GM21447 (cell line): ENCODE measurements at regions not wholly inside any gene's neighbourhood (a gene's known extent, or its start where the extent isn't known, plus 50 kb on each side); places are given as distances from the start of the nearest gene placed in this dataset.
"Not testable (repeated sequence)": the region's sequence is repeated elsewhere in the genome, so short reads cannot be mapped to it uniquely, and the experiment has no call there.

Experiments
- ATAC-seq: cut with Tn5 transposase; IDR thresholded peaks from one replicate; pipeline ENCODE4 v1.9.1; 2021; ENCODE audit not compliant: unreplicated experiment

GRCh38 chr9:33623658-33624586 lies 99.9 kb downstream of the ANKRD18B start:
- ATAC-seq: no peak

DNA sequence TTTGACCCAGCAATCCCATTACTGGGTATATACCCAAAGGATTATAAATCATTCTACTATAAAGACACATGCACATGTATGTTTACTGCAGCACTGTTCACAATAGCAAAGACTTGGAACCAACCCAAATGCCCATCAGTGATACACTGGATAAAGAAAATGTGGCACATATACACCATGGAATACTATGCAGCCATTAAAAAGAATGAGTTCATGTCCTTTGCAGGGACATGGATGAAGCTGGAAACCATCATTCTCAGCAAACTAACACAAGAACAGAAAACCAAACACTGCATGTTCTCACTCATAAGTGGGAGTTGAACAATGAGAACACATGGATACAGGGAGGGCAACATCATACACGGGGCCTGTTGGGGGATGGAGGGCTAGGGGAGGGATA lies 104.3 kb downstream of the ANKRD18B start:
- ATAC-seq: not testable (repeated sequence)

GRCh38 chr9:33628865-33629410 lies 104.9 kb downstream of the ANKRD18B start:
- no peak for ATAC-seq

- no peak for ATAC-seq
Measured at GRCh38 chr9:33633636-33634035, 109.6 kb downstream of the ANKRD18B start.

- no peak for ATAC-seq
Measured at GRCh38 chr9:33637881-33638280, 113.8 kb downstream of the ANKRD18B start.

DNA sequence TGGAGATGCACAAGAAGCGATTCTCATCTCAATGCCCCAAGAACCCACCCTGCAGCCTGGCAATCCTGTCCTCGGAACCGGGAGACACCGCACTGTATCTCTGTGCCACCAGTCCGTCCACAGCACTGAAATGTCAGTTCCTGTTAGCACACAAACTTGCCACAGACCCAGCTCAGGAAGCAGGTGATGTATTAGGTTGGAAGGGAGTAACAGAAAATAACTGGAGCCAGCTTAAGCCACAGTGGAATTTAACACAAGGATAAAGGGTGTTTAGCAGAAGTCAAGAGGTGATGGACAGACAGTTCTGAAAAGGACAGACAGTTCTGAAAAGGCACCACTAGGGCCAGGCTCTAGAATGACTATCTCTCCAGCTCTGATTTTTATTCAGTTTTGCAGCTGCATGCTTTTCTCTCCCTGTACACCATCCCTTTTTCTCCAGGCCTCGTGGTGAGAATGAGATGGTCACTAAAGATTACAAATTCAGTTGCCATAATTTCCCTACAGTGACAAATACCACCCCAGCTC lies 114.4 kb downstream of the ANKRD18B start:
- ATAC-seq: no peak

- ATAC-seq: no peak
Measured at GRCh38 chr9:33645706-33646105, 121.7 kb downstream of the ANKRD18B start.

DNA sequence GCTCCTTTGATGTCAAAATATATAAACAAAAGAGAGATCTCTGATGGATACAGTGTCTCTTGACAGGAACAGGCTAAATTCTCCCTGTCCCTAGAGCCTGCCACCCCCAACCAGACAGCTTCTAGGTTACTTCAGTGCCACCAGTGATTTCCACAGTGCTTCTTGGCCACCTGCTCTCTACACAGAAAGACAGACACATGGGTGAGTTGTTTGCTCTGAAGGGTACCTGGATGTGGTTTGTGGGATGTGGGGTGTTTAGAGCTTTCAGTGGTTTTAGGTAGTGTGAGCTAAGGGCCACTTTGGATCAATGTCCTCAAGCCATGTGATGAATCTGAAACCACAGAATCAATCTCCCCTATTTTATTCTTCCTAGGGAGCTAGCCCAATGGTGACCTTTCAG lies 125.4 kb downstream of the ANKRD18B start:
- ATAC-seq: no peak

GRCh38 chr9:33651125-33651524 lies 127.1 kb downstream of the ANKRD18B start:
- no peak for ATAC-seq

- no peak for ATAC-seq
Measured at GRCh38 chr9:33659921-33660320, 135.4 kb upstream of the PRSS3 start.

DNA sequence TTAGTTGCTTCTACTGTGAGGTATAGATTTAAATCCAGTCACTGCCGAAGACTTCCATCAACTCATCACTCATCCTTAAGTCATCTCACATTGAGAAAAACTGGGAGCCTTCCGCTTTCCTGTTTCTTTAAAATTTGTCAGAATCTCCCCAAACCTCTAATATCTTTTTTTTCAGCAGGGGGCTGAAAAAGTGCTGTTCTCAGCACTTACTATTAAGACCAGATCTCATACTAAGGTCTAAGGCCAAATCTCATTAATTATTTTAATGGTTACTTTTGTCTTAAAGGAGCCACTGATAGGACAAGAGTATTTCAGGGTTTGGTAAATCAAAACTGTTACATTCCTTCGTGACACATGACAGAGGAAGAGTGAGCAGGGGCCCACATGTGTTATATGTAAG lies 134.6 kb upstream of the PRSS3 start:
- no peak for ATAC-seq

DNA sequence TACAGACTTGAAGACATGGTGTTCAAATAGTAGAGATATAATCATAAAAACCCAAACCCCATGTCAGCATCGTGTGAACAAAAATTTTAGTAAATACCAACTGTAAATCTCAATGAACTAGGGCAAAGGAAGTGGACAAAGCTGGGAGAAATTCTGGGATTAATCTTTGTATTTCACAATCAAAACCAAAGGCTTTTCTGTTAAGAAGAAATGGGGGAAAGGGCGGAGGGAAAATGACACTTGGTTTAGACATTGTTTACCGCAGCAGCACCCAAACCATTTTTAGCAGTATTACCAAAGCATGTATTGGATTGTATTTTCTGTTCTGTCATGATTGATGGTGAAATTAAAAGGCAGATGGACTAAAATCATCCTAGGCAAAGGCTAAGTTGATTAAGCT lies 134.2 kb upstream of the PRSS3 start:
- no peak for ATAC-seq

- no peak for ATAC-seq
Measured at GRCh38 chr9:33662871-33663270, 132.5 kb upstream of the PRSS3 start.

DNA sequence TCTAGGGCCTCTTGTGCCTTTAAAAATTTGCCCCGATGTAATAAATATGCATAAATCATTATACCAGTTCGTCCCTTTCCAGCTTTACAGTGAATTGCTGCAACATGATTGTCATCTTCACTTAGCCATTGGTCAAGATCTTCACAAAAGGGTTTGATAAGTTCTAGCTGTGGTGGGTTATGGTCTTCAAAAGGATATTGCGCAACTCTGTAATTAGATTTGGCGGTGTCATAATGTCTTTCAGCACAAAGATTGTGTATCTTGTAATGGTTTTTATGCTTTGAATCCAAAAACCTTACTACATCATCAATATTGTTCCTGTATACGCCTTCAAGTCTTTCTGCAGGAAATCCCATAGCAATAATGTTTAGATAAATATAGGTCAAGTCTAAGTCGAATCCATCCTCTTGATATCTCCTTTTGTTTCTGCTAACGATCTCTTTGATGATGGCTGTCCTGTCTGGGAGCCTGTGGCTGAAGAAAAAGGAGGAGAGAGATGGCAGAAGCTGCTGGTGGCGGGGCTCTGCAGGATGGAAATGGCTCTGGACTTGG lies 119.1 kb upstream of the PRSS3 start:
- not testable (repeated sequence) for ATAC-seq

DNA sequence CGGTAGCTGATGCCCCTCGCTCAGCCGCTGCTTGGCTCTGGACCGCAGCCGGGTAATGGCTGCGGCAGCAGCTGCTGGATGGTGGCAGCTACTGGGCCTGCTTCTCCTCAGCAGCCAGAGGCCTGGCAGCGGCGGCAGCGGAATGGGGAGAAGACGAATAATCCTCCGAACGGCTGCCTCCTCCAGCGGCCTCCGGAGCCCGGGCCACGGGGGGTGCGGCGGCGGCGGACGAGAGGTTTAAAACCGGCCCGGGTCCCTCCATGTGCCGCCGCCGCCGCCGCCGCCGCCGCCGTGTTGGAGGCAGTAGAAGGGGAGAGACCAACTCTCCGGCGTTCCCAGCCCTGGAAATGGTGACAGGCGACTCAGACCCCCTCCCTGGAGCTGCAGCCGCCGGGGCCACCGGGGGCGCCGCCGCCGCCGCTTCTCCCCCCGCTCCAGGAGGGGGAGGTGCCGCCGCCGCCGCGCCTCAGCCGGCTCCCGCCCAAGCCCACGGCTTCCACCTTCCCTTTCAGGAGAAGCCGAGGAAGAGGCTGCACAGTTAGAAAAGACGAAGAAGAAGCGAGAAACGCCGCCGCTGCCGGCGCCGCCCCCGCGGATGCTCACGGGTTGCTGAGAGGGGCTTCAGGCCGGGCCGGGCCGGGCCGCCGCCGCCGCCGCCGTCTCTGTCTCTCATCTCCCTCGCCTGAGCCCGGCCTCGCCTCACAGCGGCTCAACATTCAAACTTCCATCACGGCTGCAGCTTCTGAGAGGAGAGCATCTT lies 118.4 kb upstream of the PRSS3 start:
- no peak for ATAC-seq

- ATAC-seq: no peak
Measured at GRCh38 chr9:33677506-33677809, 117.9 kb upstream of the PRSS3 start.

DNA sequence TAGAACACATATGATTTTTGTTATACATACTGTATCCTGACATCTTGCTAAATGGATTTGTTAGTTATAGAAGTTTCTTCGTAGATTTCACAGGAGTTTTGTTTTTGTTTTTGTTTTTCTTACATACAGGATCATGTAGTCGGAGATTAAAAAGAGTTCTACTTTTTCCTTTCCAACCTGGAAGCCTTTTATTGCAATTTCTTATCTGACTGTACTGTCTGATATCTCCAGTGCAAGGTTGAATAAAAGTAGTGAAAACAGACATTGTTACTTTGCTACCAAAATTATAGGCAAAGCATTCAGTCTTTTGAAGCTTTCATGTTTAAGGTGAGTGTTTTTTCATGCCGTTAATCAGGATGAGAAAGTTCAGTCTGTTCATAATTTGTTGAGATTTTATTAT lies 117.4 kb upstream of the PRSS3 start:
- no peak for ATAC-seq

GRCh38 chr9:33682551-33682950 lies 112.8 kb upstream of the PRSS3 start:
- ATAC-seq: no peak

DNA sequence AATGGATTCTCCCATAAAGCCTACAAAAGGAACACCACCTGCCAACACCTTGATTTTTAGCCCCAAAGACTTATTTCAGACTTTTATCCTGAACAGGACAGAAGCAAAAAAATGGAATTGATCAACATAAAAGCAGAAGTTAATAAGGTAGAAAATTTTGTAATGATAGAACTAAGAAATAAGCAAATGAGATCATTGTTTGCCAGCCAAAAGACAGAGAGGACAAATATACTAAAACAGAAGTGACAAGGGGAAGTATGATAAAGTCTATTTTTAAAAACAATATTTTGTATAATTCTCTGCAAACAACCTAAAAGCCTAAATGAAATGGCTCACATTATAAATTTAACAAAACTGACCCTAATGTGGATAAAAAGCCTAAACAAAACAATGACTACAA lies 110.5 kb upstream of the PRSS3 start:
- ATAC-seq: no peak

GRCh38 chr9:33686942-33687341 lies 108.4 kb upstream of the PRSS3 start:
- no peak for ATAC-seq

DNA sequence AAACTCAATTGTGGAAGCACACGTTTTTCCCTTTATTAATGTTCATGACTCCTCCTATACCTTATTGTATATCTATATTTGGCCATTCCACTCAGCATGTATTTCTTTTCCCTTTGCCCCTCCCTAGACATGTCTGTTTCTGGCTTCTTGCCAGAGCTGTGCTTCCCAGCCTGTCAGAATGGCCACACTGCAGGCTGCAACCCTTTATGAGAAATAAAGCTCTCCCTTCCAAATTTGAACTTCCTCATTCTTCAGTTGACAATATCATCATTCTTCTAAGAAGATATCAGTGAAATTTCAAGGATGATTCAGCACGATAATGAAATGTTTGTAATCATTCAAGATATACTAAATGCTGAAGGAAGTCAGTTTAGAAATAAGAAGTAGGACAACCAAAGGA lies 107.6 kb upstream of the PRSS3 start:
- no peak for ATAC-seq
